Transverse colon (tissue), 4 donors: ENCODE measurements at regions not wholly inside any gene's neighbourhood (a gene's known extent, or its start where the extent isn't known, plus 50 kb on each side); places are given as distances from the start of the nearest gene placed in this dataset.

Experiments
- DNase-seq: peaks from one replicate; pipeline ENCODE4 v3.0.0-alpha.2; 2019
- H3K27ac ChIP-seq, 4 donors: fragments of 200-600 bp; sonication (generic); 2 replicates each; pipeline ENCODE4 v1.5.1; 2016 to 2018; ENCODE audit warnings: inconsistent platforms in 4 of 4
- H3K27me3 ChIP-seq: fragments of 200-600 bp; sonication (generic); 2 replicates; pipeline ENCODE4 v1.5.1; 2017; ENCODE audit warnings: inconsistent platforms
- H3K36me3 ChIP-seq, 4 donors: fragments of 200-600 bp; sonication (generic); 2 replicates each; pipeline ENCODE4 v1.5.1; 2017 to 2019; ENCODE audit warnings: inconsistent platforms in 4 of 4
- H3K4me1 ChIP-seq, 4 donors: fragments of 200-600 bp; sonication (generic); 2 replicates each; pipeline ENCODE4 v1.5.1; 2017 to 2020; ENCODE audit warnings: inconsistent platforms in 4 of 4
- H3K4me3 ChIP-seq, 4 donors: fragments of 200-600 bp; sonication (generic); 1 replicate in 1 of 4; 2 replicates in 3 of 4; pipeline versions ENCODE4 v1.5.1 to v1.6.1; 2017 to 2019; ENCODE audit warnings: inconsistent platforms in 4 of 4
- H3K9me3 ChIP-seq, 2 donors: fragments of 200-600 bp; sonication (generic); 2 replicates each; pipeline ENCODE4 v1.5.1; 2017 to 2019; ENCODE audit warnings: inconsistent platforms in 2 of 2
- CTCF ChIP-seq, 5 experiments: fragments of 200-600 bp in 3 of 5; fragments of 450-650 bp in 2 of 5; sonication (generic) in 3 of 5; IDR thresholded peaks; 1 replicate in 2 of 5; 2 replicates in 3 of 5; pipeline ENCODE4 v1.5.1; 2016 to 2017; ENCODE audit warnings: antibody characterized with exemption in 5 of 5, inconsistent platforms in 3 of 5, mild to moderate bottlenecking in 2 of 5, moderate library complexity in 1 of 5
- EP300 ChIP-seq: sonication (generic); formaldehyde crosslinking; IDR thresholded peaks from one replicate; pipeline ENCODE4 v1.6.1; 2017; ENCODE audit warnings: antibody characterized with exemption, low read depth
- POLR2A ChIP-seq: fragments of 450-650 bp; IDR thresholded peaks from one replicate; pipeline ENCODE4 v1.6.1; 2016; ENCODE audit warnings: antibody characterized with exemption, mild to moderate bottlenecking, moderate library complexity
- POLR2AphosphoS5 ChIP-seq, 3 donors: sonication (generic); formaldehyde crosslinking; IDR thresholded peaks; one replicate each; pipeline ENCODE4 v1.6.1; 2016; ENCODE audit warnings: antibody characterized with exemption in 3 of 3
- WGBS, 2 donors: methylation state at CpG; one replicate each; pipeline ENCODE4 v1.1.5; 2018; ENCODE audit warnings: low coverage in 1 of 2; 5-methylcytosine and 5-hydroxymethylcytosine counted together
- in situ Hi-C, 4 donors: fragments of 200-750 bp; cut with MboI; loops; one replicate each; pipeline versions ENCODE4 v1.15.0 to v1.15.1; 2017; ENCODE audit warnings: low sequenced_read_pairs in 3 of 4, low pct_ligation_motif_present in 1 of 4, low pct_unique_long_range_greater_than_20kb in 1 of 4
- intact Hi-C: fragments of 100-400 bp; cut with DNase I; formaldehyde crosslinking; loops from one replicate; pipeline ENCODE4 v1.15.1; 2023; ENCODE audit warnings: low total_unique reads

GRCh38 chr5:118681655-118682054 lies 306.7 kb downstream of the DTWD2 start:
- no peak overlapping the region for H3K4me3 ChIP-seq
- H3K27ac ChIP-seq = no peak overlapping the region
- intact Hi-C loops = no loop called here
- in situ Hi-C loops = no loop called here
- WGBS, 2 donors = 74 to 79% methylated on average over 2 of the region's 2 CpGs
- no peak for DNase-seq
- no peaks in the 10 kb centered on the region for H3K4me1 ChIP-seq
- H3K9me3 ChIP-seq = no peaks in the 10 kb centered on the region
- H3K27me3 ChIP-seq = no peaks in the 10 kb centered on the region
- H3K36me3 ChIP-seq = no peaks in the 10 kb centered on the region
- no peak for TF ChIP-seq POLR2A
- no peak for TF ChIP-seq CTCF (IDR thresholded peaks at IDR 0.05)
- TF ChIP-seq EP300 = no peak
- TF ChIP-seq POLR2AphosphoS5 (IDR thresholded peaks at IDR 0.05) = no peak

GRCh38 chr5:118679264-118679940 lies 308.9 kb downstream of the DTWD2 start:
- no peaks in the 10 kb centered on the region for H3K4me1 ChIP-seq
- no peak overlapping the region for H3K4me3 ChIP-seq
- in situ Hi-C loops = no loop called here
- intact Hi-C loops = no loop called here
- H3K27me3 ChIP-seq = no peaks in the 10 kb centered on the region
- no peak overlapping the region for H3K27ac ChIP-seq
- no peaks in the 10 kb centered on the region for H3K9me3 ChIP-seq
- TF ChIP-seq POLR2AphosphoS5 (IDR thresholded peaks at IDR 0.05) (no peak), POLR2A (no peak), EP300 (no peak), CTCF (IDR thresholded peaks at IDR 0.05) (no peak)
- no peaks in the 10 kb centered on the region for H3K36me3 ChIP-seq
- 39 to 41% methylated on average over 4 to 6 of the region's 6 CpGs for WGBS, 2 donors
- DNase-seq = no peak

GRCh38 chr5:118678746-118679145 lies 309.6 kb downstream of the DTWD2 start:
- H3K27ac ChIP-seq = no peak overlapping the region
- no peaks in the 10 kb centered on the region for H3K27me3 ChIP-seq
- H3K4me3 ChIP-seq = no peak overlapping the region
- H3K4me1 ChIP-seq = no peaks in the 10 kb centered on the region
- no peaks in the 10 kb centered on the region for H3K36me3 ChIP-seq
- H3K9me3 ChIP-seq = no peaks in the 10 kb centered on the region
- intact Hi-C loops = no loop called here
- WGBS, 2 donors = 28 to 42% methylated on average over 3 of the region's 3 CpGs
- DNase-seq = no peak
- TF ChIP-seq POLR2AphosphoS5 (IDR thresholded peaks at IDR 0.05) (no peak), EP300 (no peak), CTCF (IDR thresholded peaks at IDR 0.05) (no peak), POLR2A (no peak)
- in situ Hi-C loops = no loop called here

- whole genome bisulfite sequencing, 2 donors = 69 to 81% methylated on average over 1 of the region's 1 CpG
- DNase-seq = no peak
- H3K4me1 ChIP-seq = no peaks in the 10 kb centered on the region
- in situ Hi-C loops (no loop called here), intact Hi-C loops (no loop called here)
- TF ChIP-seq POLR2AphosphoS5 (IDR thresholded peaks at IDR 0.05) (no peak), POLR2A (no peak), CTCF (IDR thresholded peaks at IDR 0.05) (no peak), EP300 (no peak)
- H3K27ac ChIP-seq = no peak overlapping the region
- no peaks in the 10 kb centered on the region for H3K27me3 ChIP-seq
- no peaks in the 10 kb centered on the region for H3K9me3 ChIP-seq
- no peak overlapping the region for H3K4me3 ChIP-seq
- H3K36me3 ChIP-seq = no peaks in the 10 kb centered on the region
Observed at GRCh38 chr5:118675247-118675646, 313.1 kb downstream of the DTWD2 start.
